ENCODE measurements at regions not wholly inside any gene's neighbourhood (a gene's known extent, or its start where the extent isn't known, plus 50 kb on each side); places are given as distances from the start of the nearest gene placed in this dataset.
"Not testable (repeated sequence)": the region's sequence is repeated elsewhere in the genome, so short reads cannot be mapped to it uniquely, and the experiment has no call there.

GRCh38 chr10:33688506-33688905, 354.0 kb upstream of the NRP1 start:
- no peak for DNase-seq

GRCh38 chr10:33684211-33684611, 349.7 kb upstream of the NRP1 start:
- no peak for DNase-seq

- no peak for DNase-seq
Measured at GRCh38 chr10:33681595-33681994, 347.1 kb upstream of the NRP1 start.

- no peak for DNase-seq
Measured at GRCh38 chr10:33680036-33680435, 345.6 kb upstream of the NRP1 start.

GRCh38 chr10:33676606-33677339, 342.3 kb upstream of the NRP1 start:
- DNase-seq: no peak

GRCh38 chr10:33674986-33675599, 340.6 kb upstream of the NRP1 start:
- DNase-seq: no peak

GRCh38 chr10:33674491-33674890, 340.0 kb upstream of the NRP1 start:
- no peak for DNase-seq

- DNase-seq: no peak
Measured at GRCh38 chr10:33673839-33674415, 339.5 kb upstream of the NRP1 start.

GRCh38 chr10:33669904-33670303, 335.4 kb upstream of the NRP1 start:
- no peak for DNase-seq

GRCh38 chr10:33666686-33667480, 332.4 kb upstream of the NRP1 start:
- DNase-seq: no peak

- DNase-seq: no peak
Measured at GRCh38 chr10:33665501-33665900, 331.0 kb upstream of the NRP1 start.

- no peak for DNase-seq
Measured at GRCh38 chr10:33664070-33664469, 329.6 kb upstream of the NRP1 start.

GRCh38 chr10:33661580-33662336, 327.3 kb upstream of the NRP1 start:
- DNase-seq: no peak

GRCh38 chr10:33660329-33660728, 325.9 kb upstream of the NRP1 start:
- DNase-seq: no peak

GRCh38 chr10:33657913-33658312, 323.4 kb upstream of the NRP1 start:
- no peak for DNase-seq

GRCh38 chr10:33657154-33657908, 322.9 kb upstream of the NRP1 start:
- no peak for DNase-seq

- DNase-seq: no peak
Measured at GRCh38 chr10:33655921-33656320, 321.5 kb upstream of the NRP1 start.

- no peak for DNase-seq
Measured at GRCh38 chr10:33655165-33655815, 320.8 kb upstream of the NRP1 start.

- no peak for DNase-seq
Measured at GRCh38 chr10:33653584-33654367, 319.3 kb upstream of the NRP1 start.

GRCh38 chr10:33652870-33653269, 318.4 kb upstream of the NRP1 start:
- DNase-seq: no peak

GRCh38 chr10:33650131-33650530, 315.7 kb upstream of the NRP1 start:
- DNase-seq: not testable (repeated sequence)

Data from activated gamma-delta T cell (primary cell).